Lower leg skin (tissue), 3 donors: ENCODE measurements at regions not wholly inside any gene's neighbourhood (a gene's known extent, or its start where the extent isn't known, plus 50 kb on each side); places are given as distances from the start of the nearest gene placed in this dataset.
"Not testable (repeated sequence)": the region's sequence is repeated elsewhere in the genome, so short reads cannot be mapped to it uniquely, and the experiment has no call there.

Experiments
- DNase-seq, 2 donors: peaks; one replicate each; pipeline ENCODE4 v3.0.0-alpha.2; 2019; ENCODE audit warnings: low spot score in 2 of 2
- H3K4me3 ChIP-seq: fragments of 200-600 bp; sonication (generic); 2 replicates; pipeline ENCODE4 v1.5.1; 2017; ENCODE audit warnings: mild to moderate bottlenecking, low read depth; ENCODE audit not compliant: poor library complexity, severe bottlenecking
- POLR2A ChIP-seq, 2 donors: fragments of 450-650 bp; IDR thresholded peaks; one replicate each; pipeline ENCODE4 v1.6.1; 2016 to 2017; ENCODE audit warnings: antibody characterized with exemption in 2 of 2, mild to moderate bottlenecking in 1 of 2, moderate library complexity in 1 of 2
- WGBS, 2 donors: methylation state at CpG; one replicate each; pipeline ENCODE4 v1.1.5; 2018; 5-methylcytosine and 5-hydroxymethylcytosine counted together
- intact Hi-C: fragments of 100-400 bp; cut with DNase I; formaldehyde crosslinking; loops from one replicate; pipeline ENCODE4 v1.15.0; 2023; ENCODE audit warnings: low total_unique reads

GRCh38 chr7:87287738-87288341 is 57.6 kb upstream of the CROT start:
- 78 to 93% methylated on average over 3 of the region's 3 CpGs for WGBS, 2 donors
- intact Hi-C loops, result no loop called here
- no peak for TF ChIP-seq POLR2A (IDR thresholded peaks at IDR 0.05)
- peak in 1 of 2 donors; percentile 40 for DNase-seq
- no peak overlapping the region for H3K4me3 ChIP-seq

GRCh38 chr7:87288742-87289141 is 56.7 kb upstream of the CROT start:
- intact Hi-C loops, H3K4me3 ChIP-seq, DNase-seq: not testable (repeated sequence)
- 92% methylated on average over 11 to 13 of the region's 14 CpGs for WGBS, 2 donors

- H3K4me3 ChIP-seq, intact Hi-C loops, DNase-seq: not testable (repeated sequence)
- WGBS, 2 donors, result 54 to 61% methylated on average over 3 of the region's 3 CpGs
These were observed 49.9 kb upstream of the CROT start for GRCh38 chr7:87295565-87295964.
